Inflammatory macrophage (primary cell): ENCODE measurements at regions not wholly inside any gene's neighbourhood (a gene's known extent, or its start where the extent isn't known, plus 50 kb on each side); places are given as distances from the start of the nearest gene placed in this dataset.
A peak's percentile ranks its signal among the peaks of the same experiment; 100 is the strongest.

Experiments
- DNase-seq, 2 donors: peaks; one replicate each; pipeline ENCODE4 v3.0.0-alpha.2; 2020 to 2022

DNA sequence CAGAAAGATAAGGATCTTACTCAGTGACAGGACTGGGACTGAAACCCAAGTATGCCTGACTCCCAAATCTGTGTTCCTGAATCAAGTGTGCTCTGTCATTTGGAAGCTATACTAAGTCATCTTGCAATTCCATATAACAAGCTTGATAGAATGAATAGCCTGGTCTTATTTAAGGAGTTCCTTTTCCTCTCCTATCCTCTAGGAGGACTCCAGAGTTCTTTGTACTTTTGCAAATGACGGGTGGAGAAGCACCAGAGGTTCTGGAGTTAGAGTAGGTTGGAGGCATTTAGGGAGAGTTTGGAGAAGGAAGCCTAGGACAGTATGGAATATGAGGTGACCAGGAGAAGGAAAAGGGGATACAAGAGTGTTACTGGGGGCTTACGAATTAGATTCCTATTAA, 92.9 kb upstream of the RCN1 start:
- no peak for DNase-seq

- no peak for DNase-seq
Observed at GRCh38 chr11:31996159-31996881, 94.6 kb upstream of the RCN1 start.

- no peak for DNase-seq
Observed at GRCh38 chr11:31995525-31996094, 95.3 kb upstream of the RCN1 start.

GRCh38 chr11:31995032-31995431, 95.8 kb upstream of the RCN1 start:
- no peak for DNase-seq

DNA sequence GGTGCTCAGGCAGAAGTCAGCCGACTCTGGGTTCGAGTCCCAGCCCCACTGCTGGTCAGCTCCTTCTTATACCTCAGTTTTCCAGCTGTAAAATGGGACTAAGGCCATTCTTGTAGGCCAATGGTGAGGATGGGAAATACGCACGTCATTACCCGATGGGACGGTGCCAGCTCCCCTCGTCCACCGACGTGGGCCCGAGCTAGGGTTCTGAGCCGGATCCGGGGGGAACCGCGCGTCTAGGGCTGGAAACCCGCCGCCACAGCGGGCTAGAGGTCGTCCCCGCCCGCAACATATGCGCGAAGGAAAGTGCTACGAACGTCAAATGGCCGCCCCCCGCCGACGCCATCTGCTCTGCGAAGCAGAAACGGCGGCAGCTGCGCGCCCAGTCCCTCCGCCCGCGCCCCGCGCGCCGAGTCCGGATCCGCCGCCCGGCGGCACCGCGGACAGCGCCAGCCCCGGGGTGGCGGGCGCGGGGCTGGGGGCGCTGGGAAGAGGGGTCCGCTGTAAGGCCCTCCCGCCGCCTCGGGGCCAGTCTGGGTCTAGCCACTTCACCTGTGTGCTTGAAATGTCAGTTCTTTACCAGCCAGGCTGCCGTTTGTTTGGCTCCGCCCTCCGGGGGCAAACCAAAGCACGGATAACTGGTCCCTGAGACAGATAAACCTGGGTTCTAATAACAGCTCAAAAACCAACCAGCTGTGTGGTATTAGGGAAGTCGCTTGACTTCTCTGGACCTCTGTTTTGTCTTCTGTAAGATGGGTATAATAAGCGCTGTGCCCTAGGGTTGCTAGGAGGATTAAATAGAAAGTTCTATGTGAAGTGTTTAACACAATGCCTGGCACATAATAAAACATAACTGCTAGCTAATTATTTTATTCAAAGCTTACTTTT, 103.5 kb upstream of the RCN1 start:
- no peak for DNase-seq

DNA sequence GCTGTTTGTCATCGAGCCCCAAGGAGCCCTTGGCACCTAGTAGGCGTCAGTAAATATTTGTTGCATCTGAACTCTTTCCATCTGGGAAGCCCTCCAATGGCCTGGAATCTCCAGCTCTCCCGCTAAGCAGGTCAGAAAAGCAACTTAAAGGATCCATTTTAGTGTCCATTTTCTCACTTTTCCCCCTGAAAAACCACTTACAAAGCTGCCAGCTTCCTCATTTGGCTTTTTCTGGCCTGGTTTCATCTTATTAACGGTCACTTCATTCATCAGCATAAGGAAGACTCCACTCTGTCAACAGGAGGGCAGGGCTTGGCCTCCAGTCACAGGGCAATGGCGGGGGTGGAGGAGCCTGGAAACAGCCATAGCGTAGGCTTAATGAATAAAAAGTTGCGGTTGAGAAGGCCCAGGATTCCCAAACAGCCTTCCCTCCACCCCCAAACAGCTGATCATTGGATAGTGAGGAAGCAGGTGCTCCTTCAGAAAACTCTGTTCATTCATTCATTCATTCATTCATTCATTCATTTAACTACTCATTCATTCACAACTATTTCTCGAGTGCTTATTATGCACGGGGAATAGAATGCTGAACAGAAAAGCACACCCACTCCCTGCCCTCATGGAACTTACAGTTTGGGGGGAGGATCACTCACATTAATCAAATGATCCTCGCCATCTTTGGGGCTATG, 104.5 kb upstream of the RCN1 start:
- no peak for DNase-seq

- DNase-seq: no peak
Observed at GRCh38 chr11:31981457-31981856, 109.4 kb upstream of the RCN1 start.

GRCh38 chr11:31977343-31977742, 113.5 kb upstream of the RCN1 start:
- no peak for DNase-seq

DNA sequence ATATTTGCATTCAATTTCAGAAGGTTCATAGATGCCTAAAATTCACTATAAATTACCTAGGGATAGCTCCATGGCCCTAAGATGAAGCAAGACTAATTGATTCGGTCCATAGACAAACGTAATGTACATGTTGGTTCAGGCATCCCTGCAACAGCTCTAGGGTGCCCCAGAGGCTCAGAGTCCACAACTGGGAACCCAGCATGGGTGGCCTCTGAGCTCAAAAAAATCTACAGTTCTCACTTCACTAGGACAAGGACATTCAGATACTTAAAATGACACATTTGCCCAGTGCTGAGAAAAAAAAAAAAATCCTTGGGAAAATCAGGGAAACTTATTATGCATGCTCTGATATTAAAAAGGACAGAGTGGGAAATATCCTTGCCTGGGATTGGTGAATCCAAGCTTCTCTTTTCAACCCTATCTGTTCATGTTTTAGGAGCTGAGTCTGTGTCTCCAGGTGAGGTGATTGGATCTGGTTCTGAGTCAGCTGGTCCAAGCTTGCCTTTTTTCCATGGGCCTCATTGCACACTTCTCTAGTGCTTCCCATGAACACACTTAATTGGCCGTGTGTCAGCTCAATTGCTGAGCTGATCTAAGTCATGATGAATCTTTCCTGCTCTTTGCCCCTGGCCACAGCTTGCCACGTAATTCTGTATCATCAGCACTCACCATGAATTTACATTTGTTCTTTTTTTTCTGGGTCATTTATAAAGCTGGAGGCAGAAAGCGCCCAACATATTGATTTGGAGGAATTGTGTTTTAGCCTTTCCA, 116.3 kb upstream of the RCN1 start:
- DNase-seq: no peak

DNA sequence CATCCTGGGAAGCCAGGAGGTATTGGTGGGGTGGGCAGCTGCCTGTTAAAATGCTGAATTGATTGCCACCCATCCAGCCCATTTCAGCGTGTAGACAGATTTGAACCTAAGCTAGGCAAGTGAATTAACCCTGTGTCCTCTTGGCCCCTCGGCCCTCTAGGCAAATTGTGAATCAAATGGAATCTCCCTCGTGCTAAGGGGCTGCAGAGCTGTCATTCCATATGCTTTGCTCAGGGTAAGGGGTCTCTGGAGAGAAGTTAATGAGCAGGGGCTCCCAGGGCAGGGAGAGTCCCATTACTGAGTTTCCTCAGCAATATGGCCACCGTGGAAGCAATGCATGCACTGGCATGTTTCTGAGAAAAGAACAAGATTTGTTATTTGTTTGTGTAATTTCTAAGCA, 117.7 kb upstream of the RCN1 start:
- no peak for DNase-seq

- no peak for DNase-seq
Observed at GRCh38 chr11:31972623-31973022, 118.3 kb upstream of the RCN1 start.

DNA sequence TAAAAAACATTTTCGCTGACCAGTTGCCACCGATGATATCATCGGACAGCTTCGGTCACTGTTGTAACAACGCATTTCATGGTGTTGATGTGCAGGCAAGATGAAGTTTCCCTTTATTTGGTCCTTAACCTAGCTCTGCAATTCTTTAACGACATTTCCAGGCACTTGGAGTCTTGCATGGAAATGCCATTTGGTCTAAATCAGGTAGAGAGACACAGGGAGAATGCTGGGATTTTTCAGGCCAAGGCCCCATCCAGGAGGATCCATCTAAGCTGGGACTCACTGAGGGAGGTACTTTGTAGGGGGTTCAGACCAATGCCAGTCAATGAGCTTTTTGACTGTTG, 121.5 kb upstream of the RCN1 start:
- DNase-seq: no peak

GRCh38 chr11:31968461-31969358, 122.2 kb upstream of the RCN1 start:
- no peak for DNase-seq

- no peak for DNase-seq
Observed at GRCh38 chr11:31967404-31968130, 123.3 kb upstream of the RCN1 start.

DNA sequence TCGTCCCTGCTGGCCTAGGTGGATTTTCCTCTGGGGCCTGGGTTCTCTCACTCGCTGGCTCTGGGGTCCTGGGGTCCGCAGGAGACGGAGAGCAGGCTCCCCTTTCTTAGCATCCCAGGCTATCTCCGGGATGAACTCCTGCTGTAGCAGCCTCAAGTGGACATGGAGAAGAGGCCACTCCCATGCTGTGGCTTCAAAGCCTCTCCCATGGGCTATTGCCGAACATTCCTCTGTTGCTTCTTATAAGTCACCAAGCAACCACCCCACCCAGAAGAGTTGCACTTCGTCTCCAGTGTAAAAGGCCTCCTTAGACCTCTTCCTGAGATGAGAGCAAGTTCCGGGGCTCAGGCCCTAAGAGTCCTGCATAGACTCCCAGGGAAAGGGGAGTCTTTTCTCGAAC, 124.0 kb upstream of the RCN1 start:
- no peak for DNase-seq

GRCh38 chr11:31964181-31964580, 126.7 kb upstream of the RCN1 start:
- no peak for DNase-seq

GRCh38 chr11:31960126-31960525, 130.7 kb upstream of the RCN1 start:
- no peak for DNase-seq

DNA sequence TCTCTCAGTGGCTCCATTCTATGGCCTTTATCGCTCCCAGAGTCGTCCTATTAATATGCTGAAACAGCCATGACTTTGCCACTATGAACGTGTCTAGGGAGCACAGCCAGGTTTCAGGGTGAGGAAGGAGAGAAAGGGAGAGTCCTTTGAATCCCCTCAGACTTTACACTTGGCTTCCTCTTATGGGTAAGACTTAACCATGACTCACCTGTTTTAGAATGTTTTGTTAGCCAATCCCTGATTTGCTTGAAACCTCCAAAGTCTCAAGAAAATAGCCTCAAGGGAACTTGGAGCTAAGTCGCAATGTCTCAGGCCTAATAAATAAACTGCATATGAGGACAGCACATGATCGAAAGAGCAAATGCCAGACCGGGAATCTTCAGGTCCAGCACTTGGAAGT, 131.2 kb upstream of the RCN1 start:
- DNase-seq: no peak

- DNase-seq: peak; percentile 37 to 57
Observed at GRCh38 chr11:31958076-31958735, 132.7 kb upstream of the RCN1 start.

GRCh38 chr11:31957674-31958073, 133.2 kb upstream of the RCN1 start:
- DNase-seq: no peak
